ENCODE measurements at regions not wholly inside any gene's neighbourhood (a gene's known extent, or its start where the extent isn't known, plus 50 kb on each side); places are given as distances from the start of the nearest gene placed in this dataset.

GRCh38 chrX:114152801-114153200 is 431.1 kb upstream of the HTR2C start:
- no peak overlapping the region for H3K4me3 ChIP-seq (replicated peaks; ENCODE audit: insufficient read depth, low read length)
- no peaks in the 10 kb centered on the region for H3K27me3 ChIP-seq (ENCODE audit: insufficient read depth, poor library complexity, severe bottlenecking)
- TF ChIP-seq SPI1 (IDR thresholded peaks at IDR 0.05; ENCODE audit: borderline replicate concordance, low read depth): no peak
- TF ChIP-seq, protein P1, sequence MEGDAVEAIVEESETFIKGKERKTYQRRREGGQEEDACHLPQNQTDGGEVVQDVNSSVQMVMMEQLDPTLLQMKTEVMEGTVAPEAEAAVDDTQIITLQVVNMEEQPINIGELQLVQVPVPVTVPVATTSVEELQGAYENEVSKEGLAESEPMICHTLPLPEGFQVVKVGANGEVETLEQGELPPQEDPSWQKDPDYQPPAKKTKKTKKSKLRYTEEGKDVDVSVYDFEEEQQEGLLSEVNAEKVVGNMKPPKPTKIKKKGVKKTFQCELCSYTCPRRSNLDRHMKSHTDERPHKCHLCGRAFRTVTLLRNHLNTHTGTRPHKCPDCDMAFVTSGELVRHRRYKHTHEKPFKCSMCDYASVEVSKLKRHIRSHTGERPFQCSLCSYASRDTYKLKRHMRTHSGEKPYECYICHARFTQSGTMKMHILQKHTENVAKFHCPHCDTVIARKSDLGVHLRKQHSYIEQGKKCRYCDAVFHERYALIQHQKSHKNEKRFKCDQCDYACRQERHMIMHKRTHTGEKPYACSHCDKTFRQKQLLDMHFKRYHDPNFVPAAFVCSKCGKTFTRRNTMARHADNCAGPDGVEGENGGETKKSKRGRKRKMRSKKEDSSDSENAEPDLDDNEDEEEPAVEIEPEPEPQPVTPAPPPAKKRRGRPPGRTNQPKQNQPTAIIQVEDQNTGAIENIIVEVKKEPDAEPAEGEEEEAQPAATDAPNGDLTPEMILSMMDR (IDR thresholded peaks at IDR 0.05; ENCODE audit: insufficient read depth, low read length): no peak
- TF ChIP-seq POLR2AphosphoS5 (IDR thresholded peaks at IDR 0.05; ENCODE audit: low read depth): no peak
- TF ChIP-seq REST (IDR thresholded peaks at IDR 0.05; ENCODE audit: insufficient replicate concordance, low read depth): no peak
- TF ChIP-seq GABPA (IDR thresholded peaks at IDR 0.05; ENCODE audit: low read depth): no peak
- no peak overlapping the region for H3K27ac ChIP-seq (replicated peaks)
- DNase-seq (ENCODE audit: low read depth in 1 of 2, low spot score in 1 of 2): no peak

DNA sequence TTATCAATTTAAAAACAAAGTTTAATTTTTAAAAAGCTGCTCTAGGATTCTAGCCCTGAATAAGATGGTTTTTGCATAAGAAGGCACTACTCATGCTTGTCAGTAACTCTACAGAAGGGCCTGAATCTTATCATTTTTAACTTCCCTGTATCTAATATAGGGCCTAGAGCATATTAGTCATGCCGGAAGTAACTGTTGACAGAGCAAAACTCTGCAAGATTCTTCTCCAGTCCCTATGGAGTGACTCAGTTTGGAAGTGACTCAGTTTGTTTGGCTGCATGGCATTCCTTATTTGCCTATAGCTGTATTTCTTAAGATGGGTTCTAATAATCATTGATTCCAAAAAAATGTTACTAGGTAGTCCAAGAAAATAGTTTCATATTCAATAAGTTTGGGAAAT is 431.8 kb upstream of the HTR2C start:
- Histone ChIP-seq H3K27me3 (ENCODE audit: insufficient read depth, poor library complexity, severe bottlenecking) (no peaks in the 10 kb centered on the region), H3K27ac (replicated peaks) (no peak overlapping the region), H3K4me3 (replicated peaks; ENCODE audit: insufficient read depth, low read length) (no peak overlapping the region)
- TF ChIP-seq, protein P1 (IDR thresholded peaks at IDR 0.05; ENCODE audit: insufficient read depth, low read length): no peak
- TF ChIP-seq POLR2AphosphoS5 (IDR thresholded peaks at IDR 0.05; ENCODE audit: low read depth) (no peak), REST (IDR thresholded peaks at IDR 0.05; ENCODE audit: insufficient replicate concordance, low read depth) (no peak), SPI1 (IDR thresholded peaks at IDR 0.05; ENCODE audit: borderline replicate concordance, low read depth) (no peak), GABPA (IDR thresholded peaks at IDR 0.05; ENCODE audit: low read depth) (no peak)
- DNase-seq (ENCODE audit: low read depth in 1 of 2, low spot score in 1 of 2): peak in 1 of 2 experiments; percentile 1

DNA sequence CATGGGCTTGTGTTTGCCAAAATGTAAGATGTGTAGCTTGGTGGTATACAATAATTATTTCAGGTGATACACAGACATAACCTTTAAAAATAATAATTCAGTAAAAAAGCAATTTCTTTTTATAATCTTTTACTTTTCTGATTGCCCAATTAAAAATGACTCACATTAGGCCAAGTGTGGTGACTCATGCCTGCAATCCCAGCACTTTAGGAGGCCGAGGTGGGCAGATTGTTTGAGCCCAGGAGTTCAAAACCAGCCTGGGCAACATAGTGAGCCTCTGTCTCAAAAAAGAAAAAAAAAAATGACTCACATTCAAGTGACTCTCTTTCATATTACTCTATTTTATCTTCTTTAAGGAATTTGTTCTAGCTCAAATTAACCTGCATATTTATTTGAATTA is 449.4 kb upstream of the HTR2C start:
- H3K27me3 ChIP-seq (ENCODE audit: insufficient read depth, poor library complexity, severe bottlenecking): no peaks in the 10 kb centered on the region
- TF ChIP-seq, protein P1 (IDR thresholded peaks at IDR 0.05; ENCODE audit: insufficient read depth, low read length): no peak
- TF ChIP-seq REST (IDR thresholded peaks at IDR 0.05; ENCODE audit: insufficient replicate concordance, low read depth) (no peak), GABPA (IDR thresholded peaks at IDR 0.05; ENCODE audit: low read depth) (no peak), POLR2AphosphoS5 (IDR thresholded peaks at IDR 0.05; ENCODE audit: low read depth) (no peak), SPI1 (IDR thresholded peaks at IDR 0.05; ENCODE audit: borderline replicate concordance, low read depth) (no peak)

More for the DNA sequence above, 449.4 kb upstream of the HTR2C start:
- Histone ChIP-seq H3K4me3 (replicated peaks; ENCODE audit: insufficient read depth, low read length) (no peak overlapping the region), H3K27ac (replicated peaks) (no peak overlapping the region)
- no peak for DNase-seq (ENCODE audit: low read depth in 1 of 2, low spot score in 1 of 2)
